Nephron (organoid): ENCODE measurements at regions not wholly inside any gene's neighbourhood (a gene's known extent, or its start where the extent isn't known, plus 50 kb on each side); places are given as distances from the start of the nearest gene placed in this dataset.
A peak's percentile ranks its signal among the peaks of the same experiment; 100 is the strongest.

Experiments used
- H3K27ac Mint-ChIP-seq, 3 experiments: 2 replicates each; pipeline ENCODE4 v1.8.0; 2020; ENCODE audit warnings: mixed read lengths in 3 of 3, mild to moderate bottlenecking in 2 of 3, moderate library complexity in 1 of 3
- H3K27me3 Mint-ChIP-seq: 2 replicates; pipeline ENCODE4 v1.8.0; 2021; ENCODE audit warnings: low read depth, mild to moderate bottlenecking, moderate library complexity, mixed read lengths
- H3K36me3 Mint-ChIP-seq: 2 replicates; pipeline ENCODE4 v1.8.0; 2020; ENCODE audit warnings: low read depth, mixed read lengths
- H3K4me1 Mint-ChIP-seq: 2 replicates; pipeline ENCODE4 v1.8.0; 2020; ENCODE audit warnings: mixed read lengths
- H3K4me3 Mint-ChIP-seq, 3 experiments: 2 replicates each; pipeline ENCODE4 v1.8.0; 2020; ENCODE audit warnings: mild to moderate bottlenecking in 3 of 3, mixed read lengths in 3 of 3, moderate library complexity in 2 of 3
- H3K9me3 Mint-ChIP-seq: 2 replicates; pipeline ENCODE4 v1.8.0; 2020; ENCODE audit warnings: mixed read lengths
- CTCF ChIP-seq, 3 experiments: fragments of 200-600 bp; sonication (generic); IDR thresholded peaks; one replicate each; pipeline ENCODE4 v1.5.0; 2021; ENCODE audit warnings: antibody characterized with exemption in 3 of 3; ENCODE audit not compliant: unreplicated experiment in 3 of 3

- Mint-ChIP-seq H3K4me1 (peaks cover 23% of the 10 kb centered on the region), H3K36me3 (no peaks in the 10 kb centered on the region), H3K27ac (no peak overlapping the region), H3K27me3 (no peaks in the 10 kb centered on the region), H3K4me3 (no peak overlapping the region), H3K9me3 (no peaks in the 10 kb centered on the region)
- no peak for TF ChIP-seq CTCF (IDR thresholded peaks at IDR 0.05; ENCODE audit: unreplicated experiment in 3 of 3)
Observed at GRCh38 chr4:73679836-73680235, 59.6 kb upstream of the RASSF6 start.

GRCh38 chr4:73681776-73682175, 58.6 kb upstream of the CXCL8 start:
- Mint-ChIP-seq H3K27me3 (no peaks in the 10 kb centered on the region), H3K27ac (peak overlapping the region in 2 of 3 experiments; percentile 16 to 27), H3K36me3 (no peaks in the 10 kb centered on the region), H3K4me3 (no peak overlapping the region), H3K4me1 (peaks cover 13% of the 10 kb centered on the region), H3K9me3 (no peaks in the 10 kb centered on the region)
- no peak for TF ChIP-seq CTCF (IDR thresholded peaks at IDR 0.05; ENCODE audit: unreplicated experiment in 3 of 3)

- no peak overlapping the region for H3K4me3 Mint-ChIP-seq
- H3K27ac Mint-ChIP-seq, result peak overlapping the region in 1 of 3 experiments; percentile 16
- no peaks in the 10 kb centered on the region for H3K9me3 Mint-ChIP-seq
- H3K27me3 Mint-ChIP-seq, result no peaks in the 10 kb centered on the region
- no peaks in the 10 kb centered on the region for H3K36me3 Mint-ChIP-seq
- H3K4me1 Mint-ChIP-seq, result peaks cover 9% of the 10 kb centered on the region
- TF ChIP-seq CTCF (IDR thresholded peaks at IDR 0.05; ENCODE audit: unreplicated experiment in 3 of 3), result no peak
Observed at GRCh38 chr4:73682508-73682907, 57.9 kb upstream of the CXCL8 start.

- H3K27me3 Mint-ChIP-seq, result no peaks in the 10 kb centered on the region
Observed at GRCh38 chr4:73683033-73683432, 57.3 kb upstream of the CXCL8 start.

GRCh38 chr4:73683456-73683855, 56.9 kb upstream of the CXCL8 start:
- no peaks in the 10 kb centered on the region for H3K27me3 Mint-ChIP-seq
- H3K9me3 Mint-ChIP-seq, result no peaks in the 10 kb centered on the region
- peaks cover 9% of the 10 kb centered on the region for H3K4me1 Mint-ChIP-seq
- no peak overlapping the region for H3K4me3 Mint-ChIP-seq
- no peak overlapping the region for H3K27ac Mint-ChIP-seq
- no peak for TF ChIP-seq CTCF (IDR thresholded peaks at IDR 0.05; ENCODE audit: unreplicated experiment in 3 of 3)
- no peaks in the 10 kb centered on the region for H3K36me3 Mint-ChIP-seq

More at GRCh38 chr4:73683033-73683432, 57.3 kb upstream of the CXCL8 start:
- peak overlapping the region in 1 of 3 experiments; percentile 16 for H3K27ac Mint-ChIP-seq
- H3K9me3 Mint-ChIP-seq, result no peaks in the 10 kb centered on the region
- no peak for TF ChIP-seq CTCF (IDR thresholded peaks at IDR 0.05; ENCODE audit: unreplicated experiment in 3 of 3)
- H3K4me3 Mint-ChIP-seq, result no peak overlapping the region
- no peaks in the 10 kb centered on the region for H3K36me3 Mint-ChIP-seq
- peaks cover 9% of the 10 kb centered on the region for H3K4me1 Mint-ChIP-seq

GRCh38 chr4:73684097-73684496, 56.3 kb upstream of the CXCL8 start:
- no peaks in the 10 kb centered on the region for H3K27me3 Mint-ChIP-seq
- H3K4me1 Mint-ChIP-seq, result peaks cover 9% of the 10 kb centered on the region
- H3K9me3 Mint-ChIP-seq, result no peaks in the 10 kb centered on the region
- H3K27ac Mint-ChIP-seq, result no peak overlapping the region
- H3K36me3 Mint-ChIP-seq, result no peaks in the 10 kb centered on the region
- H3K4me3 Mint-ChIP-seq, result no peak overlapping the region
- no peak for TF ChIP-seq CTCF (IDR thresholded peaks at IDR 0.05; ENCODE audit: unreplicated experiment in 3 of 3)
